ENCODE measurements at regions not wholly inside any gene's neighbourhood (a gene's known extent, or its start where the extent isn't known, plus 50 kb on each side); places are given as distances from the start of the nearest gene placed in this dataset.

DNA sequence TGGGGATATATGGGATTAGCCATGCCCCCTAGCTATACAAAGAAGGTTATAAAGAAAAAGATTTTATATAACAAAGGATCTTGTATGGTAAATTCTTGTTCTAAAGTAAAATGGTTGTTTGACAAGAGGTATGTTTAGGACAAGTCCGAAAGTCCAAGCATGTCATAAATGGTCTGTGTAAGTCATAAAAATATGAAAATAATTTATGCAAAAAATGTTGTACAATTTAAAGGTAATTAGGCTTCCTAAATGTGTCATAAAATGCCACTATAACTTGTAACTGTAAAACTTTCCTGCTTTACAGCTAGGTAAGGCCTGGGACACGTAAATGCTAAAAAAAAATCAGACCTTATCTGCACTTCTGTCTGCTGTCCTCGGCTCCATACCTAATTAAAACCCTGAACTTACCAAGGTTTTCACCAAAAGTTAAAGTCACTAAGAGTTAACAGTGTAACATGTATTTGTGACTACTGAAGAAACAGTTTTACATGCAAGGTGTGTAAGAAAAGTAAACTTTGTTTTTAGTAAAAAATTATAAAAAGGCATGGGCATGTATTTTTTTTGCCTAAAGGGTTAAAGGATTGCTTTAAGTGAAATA is 110.0 kb upstream of the RESF1 start:
- no peak overlapping the region for H3K27ac ChIP-seq (ENCODE audit: low read depth in 1 of 2, low read length in 2 of 2)
- ChIA-PET CTCF (interaction anchor here (1.7 kb wide), 1 partner anchor 211 kb away, joined by 3 read pairs; no protein-coding TSS in a partner anchor), POLR2A (no interaction called here)
- H3K36me3 ChIP-seq (ENCODE audit: insufficient read depth, low read length): no peaks in the 10 kb centered on the region
- Mint-ChIP-seq H3K4me1 (ENCODE audit: low read depth) (no peaks in the 10 kb centered on the region), H3K27me3 (no peaks in the 10 kb centered on the region), H3K27ac (no peak overlapping the region), H3K9me3 (peaks cover 9% of the 10 kb centered on the region), H3K4me3 (no peak overlapping the region), H3K36me3 (ENCODE audit: low read depth) (peaks cover 32% of the 10 kb centered on the region)
- intact Hi-C loops (cut with DNase I, micrococcal nuclease): no loop called here
- DNase-seq (no peak), ATAC-seq (ENCODE audit: poor library complexity) (no peak)
- peaks cover 13 to 36% of the 10 kb centered on the region in 2 experiments for H3K9me3 ChIP-seq (ENCODE audit: control insufficient read depth in 1 of 2, insufficient read depth in 1 of 2, low read length in 2 of 2)
- no peak overlapping the region for H3K4me3 ChIP-seq (ENCODE audit: low read length)
- TF ChIP-seq CTCF (IDR thresholded peaks at IDR 0.05): no peak
- no peaks in the 10 kb centered on the region for H3K27me3 ChIP-seq (ENCODE audit: control insufficient read depth in 1 of 2, insufficient read depth in 2 of 2, low read length in 2 of 2)
- H3K4me1 ChIP-seq (ENCODE audit: insufficient read depth, low read length): no peaks in the 10 kb centered on the region

- H3K27me3 Mint-ChIP-seq: no peaks in the 10 kb centered on the region
- H3K27ac Mint-ChIP-seq: no peak overlapping the region
- peaks cover 7% of the 10 kb centered on the region for H3K4me1 Mint-ChIP-seq (ENCODE audit: low read depth)
- peaks cover 17% of the 10 kb centered on the region for H3K36me3 Mint-ChIP-seq (ENCODE audit: low read depth)
- CTCF ChIA-PET: no interaction called here
- peaks cover 13 to 30% of the 10 kb centered on the region in 2 experiments for H3K9me3 ChIP-seq (ENCODE audit: control insufficient read depth in 1 of 2, insufficient read depth in 1 of 2, low read length in 2 of 2)
- intact Hi-C loops (cut with DNase I, micrococcal nuclease): no loop called here
- ATAC-seq (ENCODE audit: poor library complexity) (no peak), DNase-seq (no peak)
- H3K27me3 ChIP-seq (ENCODE audit: control insufficient read depth in 1 of 2, insufficient read depth in 2 of 2, low read length in 2 of 2): no peaks in the 10 kb centered on the region
- H3K4me3 Mint-ChIP-seq: no peak overlapping the region
- H3K9me3 Mint-ChIP-seq: peaks cover 5% of the 10 kb centered on the region
- H3K27ac ChIP-seq (ENCODE audit: low read depth in 1 of 2, low read length in 2 of 2): no peak overlapping the region
- no peak overlapping the region for H3K4me3 ChIP-seq (ENCODE audit: low read length)
- TF ChIP-seq CTCF (IDR thresholded peaks at IDR 0.05): no peak
- H3K4me1 ChIP-seq (ENCODE audit: insufficient read depth, low read length): no peaks in the 10 kb centered on the region
- H3K36me3 ChIP-seq (ENCODE audit: insufficient read depth, low read length): no peaks in the 10 kb centered on the region
- POLR2A ChIA-PET: no interaction called here
Measured at GRCh38 chr12:31846405-31846804, 112.8 kb upstream of the RESF1 start.

- Mint-ChIP-seq H3K27ac (no peak overlapping the region), H3K36me3 (ENCODE audit: low read depth) (peaks cover 12% of the 10 kb centered on the region), H3K27me3 (no peaks in the 10 kb centered on the region), H3K4me3 (no peak overlapping the region), H3K9me3 (peaks cover 2% of the 10 kb centered on the region), H3K4me1 (ENCODE audit: low read depth) (peaks cover 7% of the 10 kb centered on the region)
- Histone ChIP-seq H3K9me3 (ENCODE audit: control insufficient read depth in 1 of 2, insufficient read depth in 1 of 2, low read length in 2 of 2) (peaks cover 13 to 23% of the 10 kb centered on the region in 2 experiments), H3K36me3 (ENCODE audit: insufficient read depth, low read length) (no peaks in the 10 kb centered on the region), H3K4me1 (ENCODE audit: insufficient read depth, low read length) (no peaks in the 10 kb centered on the region), H3K27me3 (ENCODE audit: control insufficient read depth in 1 of 2, insufficient read depth in 2 of 2, low read length in 2 of 2) (no peaks in the 10 kb centered on the region), H3K4me3 (ENCODE audit: low read length) (no peak overlapping the region), H3K27ac (ENCODE audit: low read depth in 1 of 2, low read length in 2 of 2) (no peak overlapping the region)
- ChIA-PET CTCF (no interaction called here), POLR2A (no interaction called here)
- TF ChIP-seq CTCF (IDR thresholded peaks at IDR 0.05): no peak
- ATAC-seq (ENCODE audit: poor library complexity) (no peak), DNase-seq (no peak)
- intact Hi-C loops (cut with DNase I, micrococcal nuclease): no loop called here
Measured at GRCh38 chr12:31845613-31846322, 113.4 kb upstream of the RESF1 start.

Measured in CD4-positive, alpha-beta T cell (primary cell).